Stimulated activated CD8-positive, alpha-beta memory T cell treated with anti-CD3 and anti-CD28 coated beads, Interleukin-12 subunit alpha, Interleukin-12 subunit beta, amount 100 ng/mL, for 1 hour (primary cell): ENCODE measurements at regions not wholly inside any gene's neighbourhood (a gene's known extent, or its start where the extent isn't known, plus 50 kb on each side); places are given as distances from the start of the nearest gene placed in this dataset.
A peak's percentile ranks its signal among the peaks of the same experiment; 100 is the strongest.

ENCODE experiments used
- DNase-seq: peaks from one replicate; pipeline ENCODE4 v3.0.0-alpha.2; 2020; ENCODE audit warnings: low read depth

GRCh38 chr10:104576611-104577010, 64.5 kb upstream of the SORCS3 start:
- no peak for DNase-seq

- no peak for DNase-seq
Measured at GRCh38 chr10:104577163-104577562, 63.9 kb upstream of the SORCS3 start.

GRCh38 chr10:104577861-104578521, 63.1 kb upstream of the SORCS3 start:
- DNase-seq: no peak

- no peak for DNase-seq
Measured at GRCh38 chr10:104578671-104579070, 62.4 kb upstream of the SORCS3 start.

- DNase-seq: no peak
Measured at GRCh38 chr10:104579136-104579535, 62.0 kb upstream of the SORCS3 start.

GRCh38 chr10:104580321-104580720, 60.8 kb upstream of the SORCS3 start:
- no peak for DNase-seq

GRCh38 chr10:104580774-104581675, 60.1 kb upstream of the SORCS3 start:
- peak; percentile 43 for DNase-seq

GRCh38 chr10:104581884-104582601, 59.0 kb upstream of the SORCS3 start:
- DNase-seq: no peak

- DNase-seq: no peak
Measured at GRCh38 chr10:104582602-104582951, 58.5 kb upstream of the SORCS3 start.

GRCh38 chr10:104582966-104583365, 58.1 kb upstream of the SORCS3 start:
- no peak for DNase-seq

- no peak for DNase-seq
Measured at GRCh38 chr10:104584541-104584940, 56.5 kb upstream of the SORCS3 start.

- no peak for DNase-seq
Measured at GRCh38 chr10:104587751-104588150, 53.3 kb upstream of the SORCS3 start.

GRCh38 chr10:104589431-104589830, 51.7 kb upstream of the SORCS3 start:
- no peak for DNase-seq

- no peak for DNase-seq
Measured at GRCh38 chr10:104589871-104590270, 51.2 kb upstream of the SORCS3 start.
